HG03571 (cell line): ENCODE measurements at regions not wholly inside any gene's neighbourhood (a gene's known extent, or its start where the extent isn't known, plus 50 kb on each side); places are given as distances from the start of the nearest gene placed in this dataset.
"Not testable (repeated sequence)": the region's sequence is repeated elsewhere in the genome, so short reads cannot be mapped to it uniquely, and the experiment has no call there.

Experiments used
- ATAC-seq: cut with Tn5 transposase; IDR thresholded peaks from one replicate; pipeline ENCODE4 v1.9.1; 2021; ENCODE audit not compliant: unreplicated experiment

GRCh38 chr13:71304861-71305260 lies 562.1 kb downstream of the DACH1 start:
- ATAC-seq = no peak

- no peak for ATAC-seq
These were observed 563.9 kb downstream of the DACH1 start for GRCh38 chr13:71303144-71303543.

- no peak for ATAC-seq
These were observed 566.4 kb downstream of the DACH1 start for GRCh38 chr13:71300602-71301001.

DNA sequence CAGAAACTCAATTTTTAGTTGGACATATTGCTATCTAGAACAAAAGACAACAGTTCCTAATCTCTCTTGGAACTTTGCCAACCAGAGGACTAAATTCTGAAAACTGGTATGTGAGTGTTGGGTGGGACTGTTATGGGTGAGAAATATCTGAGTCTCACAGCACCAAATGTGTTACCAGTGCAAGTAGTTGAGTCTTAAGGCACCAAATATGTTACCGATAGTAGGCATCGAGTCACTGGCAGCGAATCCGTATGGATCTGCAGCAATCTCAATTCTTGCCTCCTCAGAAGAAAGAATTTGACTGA lies 575.2 kb downstream of the DACH1 start:
- ATAC-seq = peak; percentile 7

GRCh38 chr13:71290963-71291841 lies 575.8 kb downstream of the DACH1 start:
- ATAC-seq = peak; percentile 76

- ATAC-seq = not testable (repeated sequence)
These were observed 577.0 kb downstream of the DACH1 start for GRCh38 chr13:71289980-71290379.

GRCh38 chr13:71285700-71286099 lies 581.3 kb downstream of the DACH1 start:
- no peak for ATAC-seq

DNA sequence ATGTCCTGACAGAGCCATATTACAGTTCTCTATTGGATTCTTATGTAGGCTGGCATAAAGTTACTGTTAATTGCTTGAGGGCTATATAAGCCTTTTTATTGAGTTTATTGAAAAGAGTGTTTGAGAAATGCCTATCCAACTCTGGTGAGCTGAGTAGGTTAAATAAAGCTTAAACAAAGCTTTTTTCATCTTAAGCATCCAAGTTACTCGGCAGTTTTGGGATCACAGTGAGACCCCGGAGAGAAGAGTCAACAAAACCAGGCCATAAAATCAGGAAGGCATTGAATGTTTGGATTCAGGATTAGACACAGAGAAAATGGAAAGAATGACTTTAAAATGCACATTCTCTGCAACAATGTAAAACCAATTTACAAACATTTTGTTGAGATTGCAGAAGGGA lies 588.5 kb downstream of the DACH1 start:
- ATAC-seq = no peak

DNA sequence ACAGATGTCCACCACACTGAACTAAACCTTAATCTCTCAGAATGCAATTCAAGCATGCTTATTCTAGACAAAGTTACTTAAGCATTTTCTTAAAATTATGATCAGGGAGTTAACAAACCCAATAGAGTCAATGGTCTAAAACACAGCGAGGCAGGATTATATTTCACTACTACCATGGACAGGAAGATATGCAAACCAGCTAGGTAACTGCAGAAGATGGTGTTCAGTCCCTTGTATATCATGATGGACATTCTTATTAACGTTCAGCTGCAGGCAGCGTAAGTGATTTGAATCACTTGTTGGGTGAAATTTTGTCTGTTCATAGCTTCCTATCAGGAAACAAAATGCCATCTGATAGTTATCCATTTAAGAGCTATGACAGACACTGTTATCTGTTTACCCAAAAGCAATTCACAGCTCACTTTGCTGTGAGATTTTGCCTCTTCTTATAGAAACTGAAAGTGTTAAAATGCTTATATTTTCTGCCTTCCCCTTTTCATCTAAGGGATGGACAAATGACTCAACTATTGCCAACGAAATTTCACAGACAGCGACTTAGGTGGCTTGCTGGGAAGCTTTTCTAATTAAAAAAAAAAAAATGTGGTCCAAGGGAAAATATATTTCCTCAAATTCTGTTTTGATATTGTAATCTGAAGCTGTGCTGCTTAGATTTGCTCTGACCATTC lies 591.9 kb downstream of the DACH1 start:
- peak; percentile 79 for ATAC-seq

DNA sequence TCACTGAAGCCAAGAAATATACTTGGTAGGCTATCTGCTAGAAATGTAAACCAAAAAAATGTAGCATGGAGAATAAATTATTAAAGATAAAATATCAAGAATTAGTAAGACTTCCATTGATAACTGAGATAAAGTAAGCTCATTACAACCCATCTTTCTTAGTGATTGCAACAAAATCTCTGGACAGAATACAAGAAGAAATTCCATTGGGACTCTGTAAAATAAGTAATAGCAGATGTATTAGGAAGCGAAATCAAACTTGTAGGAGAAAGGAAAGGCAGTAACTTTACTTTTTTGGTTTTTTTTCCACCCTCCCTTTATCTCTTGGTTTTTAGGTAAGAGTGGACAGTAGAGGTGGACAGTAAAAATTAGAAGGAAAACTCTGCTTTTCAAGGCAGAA lies 605.7 kb downstream of the DACH1 start:
- no peak for ATAC-seq

DNA sequence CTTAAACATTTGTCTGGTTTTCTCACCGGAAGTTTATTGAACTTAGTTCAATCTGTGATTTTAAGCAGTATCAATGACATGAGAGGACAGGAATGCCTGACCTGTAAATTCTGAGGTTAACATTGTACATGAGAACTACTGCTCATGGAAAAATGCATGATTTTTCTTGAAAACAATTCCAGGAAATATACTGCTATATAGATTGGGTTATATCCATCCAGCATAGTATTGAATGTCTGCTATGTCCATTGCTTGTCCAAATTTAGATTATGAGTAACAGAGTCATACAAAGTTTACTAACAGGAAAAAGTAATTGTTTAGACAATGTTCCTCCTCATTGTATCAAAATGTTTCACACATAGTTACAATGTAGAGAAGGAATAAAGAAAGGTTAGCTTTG lies 606.8 kb downstream of the DACH1 start:
- no peak for ATAC-seq

- ATAC-seq = no peak
These were observed 611.4 kb downstream of the DACH1 start for GRCh38 chr13:71255633-71256032.

DNA sequence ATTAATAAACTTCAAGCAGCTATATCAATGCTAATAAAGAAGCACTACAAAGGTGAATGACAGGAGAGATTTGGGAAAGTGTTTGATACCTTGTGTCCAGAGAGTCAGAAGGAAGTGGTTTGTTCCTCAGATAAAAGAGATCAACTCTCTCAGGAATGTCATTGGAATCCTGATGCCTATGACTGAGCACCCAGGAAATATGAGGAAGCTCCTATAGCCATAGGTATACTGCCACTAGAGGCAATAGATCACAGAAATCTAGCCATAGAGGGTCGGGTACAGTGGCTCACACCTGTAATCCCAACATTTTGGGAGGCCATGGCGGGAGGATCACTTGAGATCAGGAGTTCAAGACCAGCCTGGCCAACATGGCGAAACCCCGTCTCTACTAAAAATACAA lies 612.6 kb downstream of the DACH1 start:
- no peak for ATAC-seq

- no peak for ATAC-seq
These were observed 614.8 kb downstream of the DACH1 start for GRCh38 chr13:71252184-71252704.

GRCh38 chr13:71251292-71251951 lies 615.6 kb downstream of the DACH1 start:
- no peak for ATAC-seq

DNA sequence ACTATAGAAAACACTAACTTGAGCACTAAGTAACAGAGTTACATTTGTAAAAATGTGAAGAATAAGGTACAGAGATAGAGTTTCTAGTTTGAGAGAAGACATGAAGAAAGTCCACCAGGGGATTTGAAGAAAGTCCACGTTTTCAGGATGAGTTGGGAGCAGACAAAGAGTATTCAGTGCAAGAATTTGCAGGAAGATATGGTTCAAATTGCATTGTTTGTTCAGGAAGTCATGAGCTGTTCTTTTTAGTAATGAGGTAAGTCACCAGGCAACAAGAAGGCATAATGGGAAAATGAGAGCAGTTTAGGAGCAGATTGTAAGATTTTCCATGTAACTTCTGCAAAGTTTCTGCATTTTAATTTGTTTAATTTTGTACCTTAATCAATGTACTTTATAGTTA lies 618.0 kb downstream of the DACH1 start:
- no peak for ATAC-seq

GRCh38 chr13:71244161-71244560 lies 622.8 kb downstream of the DACH1 start:
- ATAC-seq = no peak

GRCh38 chr13:71242201-71242600 lies 624.8 kb downstream of the DACH1 start:
- no peak for ATAC-seq

- ATAC-seq = no peak
These were observed 626.1 kb downstream of the DACH1 start for GRCh38 chr13:71240911-71241310.

- ATAC-seq = no peak
These were observed 629.7 kb downstream of the DACH1 start for GRCh38 chr13:71237332-71237731.

DNA sequence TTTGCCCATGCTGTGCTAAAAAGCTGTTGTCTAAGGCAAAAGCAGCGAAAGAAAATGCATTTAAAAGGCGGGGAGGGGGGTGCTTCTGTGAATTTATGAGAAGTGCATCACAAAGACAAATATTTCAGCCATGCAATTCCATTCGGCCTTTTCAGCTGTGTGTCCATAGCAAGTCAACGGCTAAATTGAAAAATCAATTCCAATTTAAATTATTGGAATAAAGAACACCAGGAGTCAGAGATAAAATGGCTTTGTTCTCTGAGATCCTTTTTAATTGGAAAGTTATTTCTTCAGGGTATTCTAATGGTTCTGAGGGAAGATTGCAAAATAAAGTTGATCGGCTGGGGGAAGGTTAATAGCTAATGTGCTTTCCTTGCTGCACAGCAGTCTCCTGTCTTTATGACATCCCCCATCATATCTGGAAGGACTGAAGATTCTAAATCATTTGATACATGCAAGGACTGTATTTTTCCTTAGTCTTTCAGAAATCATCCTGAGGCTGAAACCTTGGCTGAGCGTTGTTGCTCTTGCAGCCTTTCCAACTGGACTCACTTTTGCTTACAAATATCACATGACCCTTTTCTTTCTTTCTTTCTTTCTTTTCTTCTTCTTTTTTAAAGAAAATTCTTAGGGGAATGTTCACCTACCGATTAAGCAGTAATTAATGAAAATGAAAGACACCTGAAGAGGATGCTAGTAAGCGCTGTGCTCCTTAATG lies 647.1 kb downstream of the DACH1 start:
- no peak for ATAC-seq
